ENCODE measurements at regions not wholly inside any gene's neighbourhood (a gene's known extent, or its start where the extent isn't known, plus 50 kb on each side); places are given as distances from the start of the nearest gene placed in this dataset.

- TF ChIP-seq POLR2A (IDR thresholded peaks at IDR 0.05) (no peak), CTCF (IDR thresholded peaks at IDR 0.05) (no peak)
- Histone ChIP-seq H3K9me3 (no peaks in the 10 kb centered on the region), H3K4me3 (no peak overlapping the region), H3K4me1 (peaks cover 0 to 15% (median 0%) of the 10 kb centered on the region in 3 donors), H3K27me3 (no peaks in the 10 kb centered on the region), H3K36me3 (no peaks in the 10 kb centered on the region), H3K27ac (no peak overlapping the region)
- intact Hi-C loops (cut with DNase I), result no loop called here
- no peak for DNase-seq
Observed at GRCh38 chr3:87090631-87091030, 99.7 kb upstream of the VGLL3 start.

- 0 to 6% methylated on average over 7 to 23 of the region's 41 CpGs for WGBS, 2 donors
- Histone ChIP-seq H3K4me3 (peak overlapping the region; percentile 42 to 73 (median 57)), H3K36me3 (no peaks in the 10 kb centered on the region), H3K27ac (peak overlapping the region; percentile 56 to 87 (median 70)), H3K9me3 (no peaks in the 10 kb centered on the region), H3K27me3 (no peaks in the 10 kb centered on the region), H3K4me1 (peaks cover 0 to 15% (median 0%) of the 10 kb centered on the region in 3 donors)
- no peak for TF ChIP-seq CTCF (IDR thresholded peaks at IDR 0.05)
- TF ChIP-seq POLR2A (IDR thresholded peaks at IDR 0.05), result peak in 1 of 4 donors; percentile 36
- intact Hi-C loops (cut with DNase I), result loop anchor here (10.0 kb wide), 1 partner anchor 314 kb away; no protein-coding TSS in a partner anchor
- no peak for DNase-seq
Observed at GRCh38 chr3:87088993-87089841, 98.3 kb upstream of the VGLL3 start.

DNA sequence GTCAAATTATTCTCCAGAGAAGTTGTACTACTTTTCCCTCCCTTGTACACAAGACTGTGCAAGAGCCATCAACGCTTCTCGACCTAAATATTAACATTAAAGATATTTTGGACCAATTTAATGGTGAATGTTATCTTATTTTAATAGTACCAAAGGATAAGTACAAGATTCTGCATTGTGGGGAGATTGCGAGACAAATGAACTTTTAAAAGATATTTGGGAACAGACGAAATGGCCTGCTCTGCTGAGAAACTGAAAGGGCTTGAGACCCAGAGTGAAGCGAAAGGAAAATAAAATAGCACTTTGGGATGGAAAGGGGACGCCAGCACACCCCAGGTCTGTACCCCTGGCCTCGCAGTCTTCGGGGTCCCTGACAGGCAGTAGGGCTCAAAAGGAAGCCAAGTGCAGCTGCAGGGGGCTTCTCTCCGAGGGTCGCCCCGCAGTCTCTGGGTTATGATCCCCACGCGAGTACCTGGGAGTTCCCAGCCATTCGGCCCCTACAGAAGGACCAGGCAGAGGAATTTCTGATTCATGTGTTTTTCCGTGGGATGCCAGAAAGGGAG is 97.6 kb upstream of the VGLL3 start:
- Histone ChIP-seq H3K9me3 (no peaks in the 10 kb centered on the region), H3K27ac (peak overlapping the region; percentile 56 to 87 (median 70)), H3K4me3 (peak overlapping the region; percentile 42 to 73 (median 57)), H3K4me1 (peaks cover 0 to 15% (median 0%) of the 10 kb centered on the region in 3 donors), H3K36me3 (no peaks in the 10 kb centered on the region), H3K27me3 (no peaks in the 10 kb centered on the region)
- no peak for DNase-seq
- intact Hi-C loops (cut with DNase I), result loop anchor here (10.0 kb wide), 1 partner anchor 314 kb away; no protein-coding TSS in a partner anchor
- no peak for TF ChIP-seq POLR2A (IDR thresholded peaks at IDR 0.05)
- TF ChIP-seq CTCF (IDR thresholded peaks at IDR 0.05), result no peak
- 60 to 67% methylated on average over 8 to 10 of the region's 15 CpGs for WGBS, 2 donors

DNA sequence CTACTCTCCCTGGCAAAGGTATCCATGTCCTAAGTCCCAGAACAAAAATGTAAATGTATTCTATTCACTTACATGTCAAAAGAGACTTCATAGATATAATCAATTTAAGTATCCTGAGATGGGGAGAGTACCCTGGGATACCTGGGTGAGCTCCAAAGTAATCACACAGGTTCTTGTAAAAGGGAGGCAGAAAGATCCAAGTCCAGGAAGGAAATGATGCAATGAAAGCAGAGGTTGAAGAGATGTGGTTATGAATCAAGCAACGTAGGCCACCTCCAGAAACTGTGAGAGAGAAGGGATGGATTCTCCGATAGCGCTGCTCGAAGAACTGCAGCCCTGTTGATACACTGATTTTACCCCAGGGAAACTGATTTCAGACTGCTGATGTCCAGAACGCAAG is 93.9 kb upstream of the VGLL3 start:
- no peak for DNase-seq
- TF ChIP-seq CTCF (IDR thresholded peaks at IDR 0.05) (no peak), POLR2A (IDR thresholded peaks at IDR 0.05) (no peak)
- Histone ChIP-seq H3K9me3 (no peaks in the 10 kb centered on the region), H3K27ac (no peak overlapping the region), H3K27me3 (no peaks in the 10 kb centered on the region), H3K4me1 (peaks cover 0 to 14% (median 0%) of the 10 kb centered on the region in 3 donors), H3K4me3 (no peak overlapping the region), H3K36me3 (no peaks in the 10 kb centered on the region)
- 62 to 63% methylated on average over 5 of the region's 5 CpGs for WGBS, 2 donors
- intact Hi-C loops (cut with DNase I), result loop anchor here (10.0 kb wide), 1 partner anchor 310 kb away; no protein-coding TSS in a partner anchor

- Histone ChIP-seq H3K27ac (no peak overlapping the region), H3K9me3 (no peaks in the 10 kb centered on the region), H3K36me3 (no peaks in the 10 kb centered on the region), H3K4me3 (no peak overlapping the region), H3K27me3 (no peaks in the 10 kb centered on the region), H3K4me1 (no peaks in the 10 kb centered on the region)
- DNase-seq, result no peak
- WGBS, 2 donors, result 35% methylated on average over 6 of the region's 6 CpGs
- intact Hi-C loops (cut with DNase I), result loop anchor here (10.0 kb wide), 1 partner anchor 308 kb away; no protein-coding TSS in a partner anchor
- TF ChIP-seq CTCF (IDR thresholded peaks at IDR 0.05), result peak in 5 of 6 experiments; percentile 25 to 52 (median 41)
- no peak for TF ChIP-seq POLR2A (IDR thresholded peaks at IDR 0.05)
Observed at GRCh38 chr3:87082796-87083440, 92.0 kb upstream of the VGLL3 start.
